Panc1 (cell line): ENCODE measurements at regions not wholly inside any gene's neighbourhood (a gene's known extent, or its start where the extent isn't known, plus 50 kb on each side); places are given as distances from the start of the nearest gene placed in this dataset.

Experiments used
- ATAC-seq: fragments of 200-7000 bp; cut with Tn5 transposase; 2 replicates; pipeline ENCODE4 v1.9.1; 2020; ENCODE audit warnings: mild to moderate bottlenecking, moderate library complexity
- BruUV-seq: library from RNA; stranded (reverse); fragments of 400-500 nt; replicated peaks from 2 replicates; lab custom pipeline; 2021; lab: Mats Ljungman, UMichigan
- CTCF ChIA-PET: fragments of 300-600 bp; sonication (Branson Sonifier 250); formaldehyde crosslinking; loops from one replicate; lab custom pipeline; 2022; ENCODE audit warnings: antibody characterized with exemption; lab: Charles Lee
- POLR2A ChIA-PET: fragments of 300-600 bp; sonication (Branson Sonifier 250); formaldehyde crosslinking; loops from one replicate; lab custom pipeline; 2022; ENCODE audit warnings: antibody characterized with exemption; lab: Charles Lee
- DNase-seq: peaks from one replicate; pipeline ENCODE4 v3.0.0-alpha.2; 2010; ENCODE audit warnings: low read depth, low spot score
- H3K27ac ChIP-seq: 2 replicates; pipeline ENCODE4 v1.5.1; 2011; ENCODE audit warnings: mild to moderate bottlenecking, low read length, inconsistent platforms
- H3K27me3 ChIP-seq: fragments of 200-500 bp; sonication (Bioruptor generic); 2 replicates; pipeline ENCODE4 v1.6.0; 2014; ENCODE audit warnings: low read length, inconsistent platforms; ENCODE audit not compliant: control insufficient read depth, insufficient read depth
- H3K36me3 ChIP-seq: fragments of 200-500 bp; sonication (Bioruptor generic); 2 replicates; pipeline ENCODE4 v1.5.1; 2014; ENCODE audit warnings: inconsistent platforms, mild to moderate bottlenecking, low read length, moderate library complexity; ENCODE audit not compliant: control insufficient read depth, insufficient read depth
- H3K4me1 ChIP-seq: 2 replicates; pipeline ENCODE4 v1.5.1; 2011; ENCODE audit warnings: inconsistent platforms, mild to moderate bottlenecking, low read length, moderate library complexity; ENCODE audit not compliant: control insufficient read depth, insufficient read depth
- H3K4me3 ChIP-seq, 2 experiments: 2 replicates each; pipeline ENCODE4 v1.5.1; 2011 to 2012; ENCODE audit warnings: low read depth in 2 of 2, low read length in 2 of 2, mild to moderate bottlenecking in 2 of 2, inconsistent platforms in 1 of 2, moderate library complexity in 1 of 2
- H3K9me3 ChIP-seq: fragments of 200-500 bp; sonication (Bioruptor generic); 2 replicates; pipeline ENCODE4 v1.5.1; 2014; ENCODE audit warnings: low read depth, mild to moderate bottlenecking, inconsistent platforms, low read length, moderate library complexity; ENCODE audit not compliant: control insufficient read depth, insufficient read depth
- CTCF ChIP-seq: fragments of 450-650 bp; IDR thresholded peaks from 2 replicates; pipeline ENCODE4 v1.5.1; 2017; ENCODE audit warnings: mild to moderate bottlenecking
- POLR2AphosphoS5 ChIP-seq: IDR thresholded peaks from 2 replicates; pipeline ENCODE4 v1.6.1; 2012; ENCODE audit warnings: mild to moderate bottlenecking, low read depth, low read length, moderate library complexity
- REST ChIP-seq, 2 experiments: IDR thresholded peaks; 2 replicates each; pipeline ENCODE4 v1.6.1; 2011 to 2012; ENCODE audit warnings: low read depth in 2 of 2, control low read depth in 1 of 2, low read length in 1 of 2, mild to moderate bottlenecking in 1 of 2, moderate library complexity in 1 of 2; ENCODE audit not compliant: insufficient read depth in 1 of 2
- SIN3A ChIP-seq: IDR thresholded peaks from 2 replicates; pipeline ENCODE4 v1.6.1; 2012; ENCODE audit warnings: low read depth, mild to moderate bottlenecking, low read length, moderate library complexity, borderline replicate concordance; ENCODE audit not compliant: insufficient read depth
- TCF7L2 ChIP-seq: IDR thresholded peaks from 2 replicates; pipeline ENCODE4 v1.6.1; 2011; ENCODE audit warnings: mild to moderate bottlenecking, low read depth, low read length, inconsistent platforms
- in situ Hi-C: cut with HindIII; loops from 2 replicates; pipeline ENCODE4 v1.10.0; 2016; ENCODE audit warnings: low sequenced_read_pairs, low pct_unique_long_range_greater_than_20kb
- intact Hi-C: fragments of 100-400 bp; cut with micrococcal nuclease; formaldehyde crosslinking; loops from one replicate; pipeline ENCODE4 v1.10.0; 2022; ENCODE audit not compliant: unreplicated experiment

DNA sequence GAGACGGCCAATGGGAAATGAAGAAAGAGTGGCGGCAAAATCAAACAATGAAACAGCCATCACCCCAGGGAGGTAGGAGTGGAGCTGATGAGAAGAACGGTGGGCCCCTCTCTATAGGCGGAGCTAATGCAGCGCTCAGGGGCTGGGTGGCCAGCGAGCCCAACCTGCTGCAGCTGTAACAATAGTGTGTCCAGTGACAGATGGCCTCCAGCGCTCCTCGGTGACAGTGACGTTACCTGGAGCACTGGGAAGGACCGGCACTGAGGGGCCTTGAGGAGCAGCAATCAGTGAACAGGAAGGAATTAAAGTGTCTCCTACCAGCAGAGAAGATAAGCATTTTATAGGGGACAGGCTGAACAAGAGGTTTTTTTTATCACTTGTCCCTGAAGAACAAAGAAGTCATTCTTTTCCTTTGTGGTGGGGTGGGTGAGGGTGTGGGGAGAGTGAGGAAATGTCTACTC, 81.6 kb downstream of the FOXA2 start:
- TF ChIP-seq SIN3A (no peak), TCF7L2 (no peak), POLR2AphosphoS5 (no peak), REST (IDR thresholded peaks at IDR 0.05; ENCODE audit: insufficient read depth in 1 of 2, low read depth in 2 of 2, low read length in 1 of 2) (no peak), CTCF (no peak)
- Histone ChIP-seq H3K4me3 (no peak overlapping the region), H3K4me1 (no peaks in the 10 kb centered on the region), H3K36me3 (no peaks in the 10 kb centered on the region), H3K27me3 (no peaks in the 10 kb centered on the region), H3K27ac (no peak overlapping the region), H3K9me3 (no peaks in the 10 kb centered on the region)
- in situ Hi-C loops: no loop called here
- POLR2A ChIA-PET: no interaction called here
- CTCF ChIA-PET: no interaction called here
- no peak for ATAC-seq
- intact Hi-C loops: no loop called here
- no TSS peak for BruUV-seq
- DNase-seq: no peak

DNA sequence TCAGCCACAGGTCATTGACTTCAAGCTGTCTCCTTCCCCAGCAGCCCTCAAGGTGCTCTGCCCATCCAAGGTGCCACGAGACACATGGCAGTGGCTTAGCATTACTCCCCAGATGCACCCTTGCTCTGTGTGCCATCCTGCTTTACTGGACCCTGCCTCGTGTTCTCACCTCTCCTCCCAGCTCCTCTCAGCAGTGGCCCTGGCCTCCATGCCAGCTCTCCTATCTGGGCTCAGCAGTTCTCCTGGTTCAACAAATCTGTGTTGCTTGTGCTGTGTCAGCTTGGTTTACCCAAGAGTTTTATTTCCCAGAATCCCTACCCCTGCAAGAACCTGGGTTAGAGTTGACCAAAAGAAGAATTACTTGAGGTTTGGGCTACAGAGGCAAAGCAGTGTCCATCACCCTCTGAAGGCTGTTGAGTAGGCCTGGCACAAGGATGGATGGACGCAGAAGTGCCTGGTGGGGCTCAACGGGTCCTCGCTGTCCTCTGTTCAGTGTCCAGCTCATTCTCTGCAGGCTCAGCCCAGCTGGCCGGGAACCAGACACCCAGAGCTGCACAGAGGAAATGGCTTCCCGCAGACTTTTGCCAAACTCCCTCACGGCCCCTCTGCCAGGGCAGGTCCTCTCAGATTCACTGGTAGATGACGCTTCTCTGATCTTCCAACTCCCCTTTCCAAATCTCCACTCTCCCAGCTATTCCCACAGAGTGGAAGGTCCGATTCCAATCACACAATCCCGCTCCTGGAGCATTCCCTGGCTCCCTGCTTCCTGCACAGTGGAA, 82.6 kb downstream of the FOXA2 start:
- CTCF ChIA-PET: no interaction called here

More for the DNA sequence above, 82.6 kb downstream of the FOXA2 start:
- no TSS peak for BruUV-seq
- Histone ChIP-seq H3K27me3 (no peaks in the 10 kb centered on the region), H3K4me1 (no peaks in the 10 kb centered on the region), H3K4me3 (no peak overlapping the region), H3K36me3 (no peaks in the 10 kb centered on the region), H3K9me3 (no peaks in the 10 kb centered on the region), H3K27ac (no peak overlapping the region)
- TF ChIP-seq POLR2AphosphoS5 (no peak), REST (IDR thresholded peaks at IDR 0.05; ENCODE audit: insufficient read depth in 1 of 2, low read depth in 2 of 2, low read length in 1 of 2) (no peak), TCF7L2 (no peak), CTCF (no peak), SIN3A (no peak)
- in situ Hi-C loops (no loop called here), intact Hi-C loops (no loop called here)
- POLR2A ChIA-PET: no interaction called here
- no peak for DNase-seq
- ATAC-seq: no peak
